HepG2 (cell line): ENCODE measurements at regions not wholly inside any gene's neighbourhood (a gene's known extent, or its start where the extent isn't known, plus 50 kb on each side); places are given as distances from the start of the nearest gene placed in this dataset.

Experiments used
- ATAC-seq: fragments of 200-7000 bp; cut with Tn5 transposase; 3 replicates; pipeline ENCODE4 v1.9.1; 2020; ENCODE audit warnings: mild to moderate bottlenecking, moderate library complexity
- BruUV-seq: library from RNA; stranded (reverse); fragments of 400-500 nt; replicated peaks from 2 replicates; lab custom pipeline; 2021; lab: Mats Ljungman, UMichigan
- CTCF ChIA-PET: fragments of 300-600 bp; formaldehyde crosslinking; extraction: SDS; loops from one replicate; lab custom pipeline; 2021; ENCODE audit warnings: low total read pairs, inconsistent platforms, low intra/inter-chr PET ratio; lab: Yijun Ruan, JAX
- POLR2A ChIA-PET: fragments of 350-600 bp; sonication (Branson Sonifier 250); formaldehyde crosslinking; loops from one replicate; lab custom pipeline; 2020; ENCODE audit warnings: antibody characterized with exemption, inconsistent platforms; lab: Yijun Ruan, JAX
- DNase-seq: peaks from one replicate; pipeline ENCODE4 v3.0.0-alpha.2; 2015; ENCODE audit warnings: low spot score
- FAIRE-seq: peaks from 3 replicates; lab custom pipeline; 2011; peaks lifted over from hg19 to GRCh38; lab: Jason Lieb, UNC
- H2AFZ ChIP-seq: one replicate; pipeline ENCODE4 v1.6.1; 2011; ENCODE audit warnings: low read length, inconsistent platforms
- H3K27ac ChIP-seq: fragments of 300-600 bp; 3 replicates; pipeline ENCODE4 v1.8.0; 2011; ENCODE audit warnings: mixed run types, mild to moderate bottlenecking, mixed read lengths, low read length, inconsistent platforms; ENCODE audit not compliant: insufficient read depth; ENCODE audit errors: extremely low read length
- H3K27me3 ChIP-seq, 2 experiments: fragments of 200-600 bp in 1 of 2; 2 replicates in 1 of 2; 3 replicates in 1 of 2; pipeline versions ENCODE4 v1.6.0 to v1.8.0; 2011; ENCODE audit warnings: low read length in 2 of 2, mild to moderate bottlenecking in 2 of 2, moderate library complexity in 2 of 2, inconsistent platforms in 1 of 2; ENCODE audit not compliant: insufficient read depth in 2 of 2, control insufficient read depth in 1 of 2
- H3K36me3 ChIP-seq, 2 experiments: fragments of 200-600 bp in 1 of 2; replicated peaks in 1 of 2; 2 replicates in 1 of 2; 3 replicates in 1 of 2; pipeline versions ENCODE4 v1.5.1 to v1.8.0; 2011; ENCODE audit warnings: low read length in 2 of 2, inconsistent platforms in 1 of 2; ENCODE audit not compliant: insufficient read depth in 2 of 2, control insufficient read depth in 1 of 2
- H3K4me1 ChIP-seq: 2 replicates; pipeline ENCODE4 v1.5.1; 2012; ENCODE audit warnings: low read length, inconsistent platforms; ENCODE audit not compliant: insufficient read depth
- H3K4me2 ChIP-seq: 2 replicates; pipeline ENCODE4 v1.6.0; 2011; ENCODE audit warnings: low read depth, low read length, inconsistent platforms
- H3K4me3 ChIP-seq, 3 experiments: fragments of 200-600 bp in 1 of 3; sonication (generic), shearing (Covaris generic) in 1 of 3; replicated peaks in 1 of 3; 2 replicates each; pipeline ENCODE4 v1.5.1; 2011 to 2016; ENCODE audit warnings: low read length in 3 of 3, inconsistent platforms in 2 of 3, low read depth in 2 of 3, mild to moderate bottlenecking in 2 of 3, control low read depth in 1 of 3, mixed read lengths in 1 of 3; ENCODE audit not compliant: insufficient read depth in 1 of 3
- H3K79me2 ChIP-seq: one replicate; pipeline ENCODE4 v1.6.1; 2011; ENCODE audit warnings: low read length, inconsistent platforms; ENCODE audit not compliant: insufficient read depth
- H3K9ac ChIP-seq: 2 replicates; pipeline ENCODE4 v1.6.0; 2011; ENCODE audit warnings: mild to moderate bottlenecking, low read depth, low read length, inconsistent platforms; ENCODE audit not compliant: insufficient read depth
- H3K9me3 ChIP-seq: 2 replicates; pipeline ENCODE4 v1.5.1; 2012; ENCODE audit warnings: mild to moderate bottlenecking, low read length
- H4K20me1 ChIP-seq: 2 replicates; pipeline ENCODE4 v1.6.0; 2011; ENCODE audit warnings: inconsistent platforms, mild to moderate bottlenecking, low read length, moderate library complexity; ENCODE audit not compliant: insufficient read depth
- IRF2 ChIP-seq: IDR thresholded peaks from 2 replicates; pipeline ENCODE4 v1.6.1; 2018; ENCODE audit warnings: missing genetic modification reagents, missing compliant biosample characterization
- KLF11 ChIP-seq: IDR thresholded peaks from 2 replicates; pipeline ENCODE4 v1.6.1; 2016; ENCODE audit warnings: missing compliant biosample characterization
- MAFF ChIP-seq: IDR thresholded peaks from 2 replicates; pipeline ENCODE4 v1.6.1; 2011; ENCODE audit warnings: low read depth, low read length, improper control_type of control experiment
- MAFK ChIP-seq, 2 experiments: IDR thresholded peaks in 1 of 2; conservative IDR thresholded peaks in 1 of 2; 2 replicates each; pipeline ENCODE4 v1.6.1; 2011; ENCODE audit warnings: improper control_type of control experiment in 2 of 2, low read length in 2 of 2
- NAIF1 ChIP-seq: sonication (generic); formaldehyde crosslinking; IDR thresholded peaks from 2 replicates; pipeline ENCODE4 v1.5.0; 2020; ENCODE audit warnings: mild to moderate bottlenecking, missing genetic modification reagents, borderline replicate concordance
- SMYD3 ChIP-seq: sonication (generic); formaldehyde crosslinking; IDR thresholded peaks from 2 replicates; pipeline ENCODE4 v1.8.1; 2023; ENCODE audit warnings: mild to moderate bottlenecking, missing genetic modification reagents
- ZNF891 ChIP-seq: sonication (generic); formaldehyde crosslinking; IDR thresholded peaks from 2 replicates; pipeline ENCODE4 v1.5.0; 2020; ENCODE audit warnings: mild to moderate bottlenecking, missing genetic modification reagents
- WGBS: methylation state at CpG from one replicate; pipeline ENCODE4 v1.1.6; 2017; ENCODE audit warnings: low lambda C conversion rate; 5-methylcytosine and 5-hydroxymethylcytosine counted together
- in situ Hi-C: cut with HindIII; loops from 2 replicates; pipeline ENCODE4 v1.10.0; 2017; ENCODE audit warnings: low pct_unique_long_range_greater_than_20kb; ENCODE audit not compliant: extremely low pct_ligation_motif_present
- intact Hi-C: fragments of 100-400 bp; cut with micrococcal nuclease; formaldehyde crosslinking; loops from one replicate; pipeline ENCODE4 v1.10.0; 2022; ENCODE audit not compliant: unreplicated experiment
- TF ChIP-seq, protein P1 (sequence below): sonication (generic); formaldehyde crosslinking; IDR thresholded peaks from 2 replicates; pipeline ENCODE4 v1.8.1; 2023; ENCODE audit warnings: missing genetic modification reagents, inconsistent platforms, borderline replicate concordance
- TF ChIP-seq, protein P2 (sequence below): sonication (generic); formaldehyde crosslinking; IDR thresholded peaks from 2 replicates; pipeline ENCODE4 v1.8.1; 2023; ENCODE audit warnings: mild to moderate bottlenecking, moderate library complexity, missing genetic modification reagents
- TF ChIP-seq, protein P3 (sequence below): sonication (generic); formaldehyde crosslinking; IDR thresholded peaks from 2 replicates; pipeline ENCODE4 v1.4.0; 2020; ENCODE audit warnings: missing genetic modification reagents, mild to moderate bottlenecking, borderline replicate concordance
- TF ChIP-seq, protein P4 (sequence below): IDR thresholded peaks from 2 replicates; pipeline ENCODE4 v1.6.1; 2016; ENCODE audit warnings: low read depth

DNA sequence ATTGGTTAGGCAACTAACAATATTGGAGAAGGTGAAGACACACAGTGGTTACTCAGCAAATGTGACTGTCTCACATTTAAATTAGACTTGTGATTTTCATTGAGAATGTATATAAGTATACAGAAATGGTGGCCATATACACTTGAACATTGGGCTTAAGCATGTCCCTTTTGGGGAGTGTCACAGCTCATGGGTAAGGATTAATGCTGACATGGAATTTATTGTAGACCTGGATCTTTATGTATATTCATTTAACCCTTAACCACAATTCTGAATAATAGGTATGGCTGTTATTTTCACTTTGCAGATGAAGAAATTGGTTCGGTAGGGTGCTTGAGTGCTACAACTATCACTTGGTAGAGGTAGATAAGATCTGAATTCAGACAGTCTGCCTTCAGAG, 95.5 kb upstream of the WDFY3 start:
- no peaks in the 10 kb centered on the region for H3K36me3 ChIP-seq
- no peak for ATAC-seq
- H3K4me1 ChIP-seq = no peaks in the 10 kb centered on the region
- no peak overlapping the region for H3K27ac ChIP-seq
- H3K9me3 ChIP-seq = no peaks in the 10 kb centered on the region
- H3K9ac ChIP-seq = no peak overlapping the region
- H3K4me3 ChIP-seq = no peak overlapping the region
- H3K79me2 ChIP-seq = no peaks in the 10 kb centered on the region
- H3K4me2 ChIP-seq = no peak overlapping the region
- H2AFZ ChIP-seq = no peak overlapping the region
- no TSS peak for BruUV-seq
- whole genome bisulfite sequencing = 0% methylated on average over 1 of the region's 1 CpG
- no peak for DNase-seq
- no peak for TF ChIP-seq KLF11 (CRISPR knock-in tag)
- peak; percentile 58 to 82; a peak in 3 of 4 replicates for TF ChIP-seq MAFK (conservative IDR thresholded peaks at IDR 0.05 in 1 of 2, IDR thresholded peaks at IDR 0.05 in 1 of 2; ENCODE audit: low read length in 2 of 2)
- TF ChIP-seq MAFF = peak; percentile 78
- in situ Hi-C loops = no loop called here
- CTCF ChIA-PET = no interaction called here
- POLR2A ChIA-PET = no interaction called here
- no peak for FAIRE-seq
- no peaks in the 10 kb centered on the region for H4K20me1 ChIP-seq
- H3K27me3 ChIP-seq = no peaks in the 10 kb centered on the region; a peak in 1 of 5 replicates
- intact Hi-C loops = loop anchor here (2.0 kb wide), 1 partner anchor 15 kb away; no protein-coding TSS in a partner anchor

DNA sequence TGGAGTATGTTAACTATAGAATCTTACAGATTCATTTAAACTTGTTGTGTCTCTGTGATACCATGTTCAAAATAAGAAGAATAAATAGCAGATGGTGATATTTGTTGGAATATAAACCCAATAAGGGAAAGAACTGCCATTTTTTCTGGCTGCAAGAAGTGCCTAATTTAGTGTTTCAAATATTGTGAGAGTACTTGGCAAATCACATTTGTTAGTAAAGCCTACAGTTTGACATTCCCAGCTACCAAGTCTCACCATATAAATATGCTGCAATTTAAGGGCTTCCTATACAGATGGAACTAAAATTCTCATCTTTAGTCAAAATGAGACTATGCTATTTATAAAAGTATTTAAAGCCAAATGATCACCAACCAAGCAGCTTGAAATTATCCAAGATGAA, 96.0 kb upstream of the WDFY3 start:
- no peak overlapping the region for H3K9ac ChIP-seq
- H3K9me3 ChIP-seq = no peaks in the 10 kb centered on the region
- H3K27ac ChIP-seq = no peak overlapping the region
- no peaks in the 10 kb centered on the region for H4K20me1 ChIP-seq
- CTCF ChIA-PET = no interaction called here
- in situ Hi-C loops = no loop called here
- H3K4me2 ChIP-seq = no peak overlapping the region
- no peak overlapping the region for H2AFZ ChIP-seq
- no peaks in the 10 kb centered on the region for H3K36me3 ChIP-seq
- intact Hi-C loops = loop anchor here (2.0 kb wide), 1 partner anchor 16 kb away; no protein-coding TSS in a partner anchor
- no peak overlapping the region for H3K4me3 ChIP-seq
- DNase-seq (no peak), ATAC-seq (no peak), FAIRE-seq (no peak)
- no peaks in the 10 kb centered on the region for H3K79me2 ChIP-seq
- no peaks in the 10 kb centered on the region for H3K4me1 ChIP-seq
- no peaks in the 10 kb centered on the region; a peak in 1 of 5 replicates for H3K27me3 ChIP-seq
- BruUV-seq = no TSS peak
- POLR2A ChIA-PET = no interaction called here
- TF ChIP-seq NAIF1 (CRISPR knock-in tag) = no peak
- no peak for TF ChIP-seq SMYD3 (CRISPR knock-in tag)
- TF ChIP-seq, protein P1, sequence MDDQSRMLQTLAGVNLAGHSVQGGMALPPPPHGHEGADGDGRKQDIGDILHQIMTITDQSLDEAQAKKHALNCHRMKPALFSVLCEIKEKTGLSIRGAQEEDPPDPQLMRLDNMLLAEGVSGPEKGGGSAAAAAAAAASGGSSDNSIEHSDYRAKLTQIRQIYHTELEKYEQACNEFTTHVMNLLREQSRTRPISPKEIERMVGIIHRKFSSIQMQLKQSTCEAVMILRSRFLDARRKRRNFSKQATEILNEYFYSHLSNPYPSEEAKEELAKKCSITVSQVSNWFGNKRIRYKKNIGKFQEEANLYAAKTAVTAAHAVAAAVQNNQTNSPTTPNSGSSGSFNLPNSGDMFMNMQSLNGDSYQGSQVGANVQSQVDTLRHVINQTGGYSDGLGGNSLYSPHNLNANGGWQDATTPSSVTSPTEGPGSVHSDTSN = no peak
- TF ChIP-seq IRF2 (CRISPR knock-in tag) = no peak
- TF ChIP-seq, protein P2, sequence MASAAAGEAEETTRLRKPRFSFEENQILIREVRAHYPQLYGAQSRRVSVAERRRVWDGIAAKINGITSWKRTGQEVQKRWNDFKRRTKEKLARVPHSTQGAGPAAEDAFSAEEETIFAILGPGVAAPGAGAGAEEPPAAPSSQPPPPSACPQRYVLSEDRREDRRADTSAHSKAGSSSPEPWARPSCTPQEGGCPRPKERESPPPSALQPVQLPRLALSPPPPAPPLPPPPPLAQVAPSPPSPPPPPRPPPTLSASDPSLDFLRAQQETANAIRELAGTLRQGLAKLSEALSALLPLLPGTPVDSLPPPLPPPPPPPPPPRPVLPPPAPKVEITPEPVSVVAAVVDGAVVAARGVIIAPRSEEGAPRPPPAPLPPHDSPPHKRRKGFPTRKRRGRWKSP (CRISPR knock-in tag) = no peak
- TF ChIP-seq, protein P3, sequence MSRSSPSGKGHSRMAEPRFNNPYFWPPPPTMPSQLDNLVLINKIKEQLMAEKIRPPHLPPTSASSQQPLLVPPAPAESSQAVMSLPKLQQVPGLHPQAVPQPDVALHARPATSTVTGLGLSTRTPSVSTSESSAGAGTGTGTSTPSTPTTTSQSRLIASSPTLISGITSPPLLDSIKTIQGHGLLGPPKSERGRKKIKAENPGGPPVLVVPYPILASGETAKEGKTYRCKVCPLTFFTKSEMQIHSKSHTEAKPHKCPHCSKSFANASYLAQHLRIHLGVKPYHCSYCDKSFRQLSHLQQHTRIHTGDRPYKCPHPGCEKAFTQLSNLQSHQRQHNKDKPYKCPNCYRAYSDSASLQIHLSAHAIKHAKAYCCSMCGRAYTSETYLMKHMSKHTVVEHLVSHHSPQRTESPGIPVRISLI (CRISPR knock-in tag) = no peak
- TF ChIP-seq, protein P4, sequence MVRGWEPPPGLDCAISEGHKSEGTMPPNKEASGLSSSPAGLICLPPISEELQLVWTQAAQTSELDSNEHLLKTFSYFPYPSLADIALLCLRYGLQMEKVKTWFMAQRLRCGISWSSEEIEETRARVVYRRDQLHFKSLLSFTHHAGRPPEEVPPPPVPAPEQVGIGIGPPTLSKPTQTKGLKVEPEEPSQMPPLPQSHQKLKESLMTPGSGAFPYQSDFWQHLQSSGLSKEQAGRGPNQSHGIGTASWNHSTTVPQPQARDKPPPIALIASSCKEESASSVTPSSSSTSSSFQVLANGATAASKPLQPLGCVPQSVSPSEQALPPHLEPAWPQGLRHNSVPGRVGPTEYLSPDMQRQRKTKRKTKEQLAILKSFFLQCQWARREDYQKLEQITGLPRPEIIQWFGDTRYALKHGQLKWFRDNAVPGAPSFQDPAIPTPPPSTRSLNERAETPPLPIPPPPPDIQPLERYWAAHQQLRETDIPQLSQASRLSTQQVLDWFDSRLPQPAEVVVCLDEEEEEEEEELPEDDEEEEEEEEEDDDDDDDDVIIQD (CRISPR knock-in tag) = no peak
- no peak for TF ChIP-seq ZNF891 (CRISPR knock-in tag)
